ENCODE measurements at regions not wholly inside any gene's neighbourhood (a gene's known extent, or its start where the extent isn't known, plus 50 kb on each side); places are given as distances from the start of the nearest gene placed in this dataset.

DNA sequence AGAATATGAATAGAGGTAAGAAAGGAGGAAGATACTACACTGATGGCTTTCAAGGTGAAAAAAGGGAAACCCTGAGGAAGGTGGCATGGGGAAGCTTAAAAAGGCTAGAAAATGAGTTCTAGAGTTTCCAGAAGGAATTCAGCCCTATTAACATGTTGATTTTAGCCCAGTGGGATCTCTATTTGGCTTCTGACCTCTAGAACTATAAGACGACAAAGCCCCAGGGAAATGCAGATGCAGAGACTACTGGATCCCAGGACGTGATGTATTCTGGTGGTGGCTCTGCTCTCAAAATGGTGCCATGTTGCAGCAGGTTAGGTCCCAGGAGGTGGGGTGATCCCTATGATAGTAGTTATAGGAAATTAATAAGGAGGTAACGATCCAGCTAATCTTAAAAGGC lies 120.4 kb downstream of the TMA16 start:
- CTCF ChIA-PET: interaction anchor here (0.7 kb wide), 1 partner anchor 1117 kb away, joined by 3 read pairs; no protein-coding TSS in a partner anchor
- no peaks in the 10 kb centered on the region for H3K4me1 ChIP-seq (ENCODE audit: control insufficient read depth, insufficient read depth, low read length)
- H3K27ac ChIP-seq (ENCODE audit: extremely low read depth, low read depth, low read length): no peak overlapping the region
- no peaks in the 10 kb centered on the region for H3K36me3 ChIP-seq (ENCODE audit: control insufficient read depth in 2 of 2, insufficient read depth in 1 of 2, low read length in 2 of 2)
- no peaks in the 10 kb centered on the region for H3K9me3 ChIP-seq (ENCODE audit: control insufficient read depth, insufficient read depth, low read depth, low read length)
- no peak for TF ChIP-seq INSM2 (tag by site-specific recombination; IDR thresholded peaks at IDR 0.05)
- no peak for TF ChIP-seq ZNF610 (tag by site-specific recombination; IDR thresholded peaks at IDR 0.05; ENCODE audit: borderline replicate concordance)
- TF ChIP-seq ZNF677 (tag by site-specific recombination; IDR thresholded peaks at IDR 0.05): no peak
- no peak for TF ChIP-seq EGR2 (tag by site-specific recombination; IDR thresholded peaks at IDR 0.05; ENCODE audit: low read depth)
- TF ChIP-seq ZNF654 (tag by site-specific recombination; IDR thresholded peaks at IDR 0.05; ENCODE audit: low read depth): no peak
- no peak for TF ChIP-seq ZNF223 (tag by site-specific recombination; IDR thresholded peaks at IDR 0.05)
- no peak for TF ChIP-seq ZNF670 (tag by site-specific recombination; IDR thresholded peaks at IDR 0.05; ENCODE audit: low read depth)
- TF ChIP-seq ZNF555 (tag by site-specific recombination; conservative IDR thresholded peaks at IDR 0.05): no peak
- TF ChIP-seq, protein P1, sequence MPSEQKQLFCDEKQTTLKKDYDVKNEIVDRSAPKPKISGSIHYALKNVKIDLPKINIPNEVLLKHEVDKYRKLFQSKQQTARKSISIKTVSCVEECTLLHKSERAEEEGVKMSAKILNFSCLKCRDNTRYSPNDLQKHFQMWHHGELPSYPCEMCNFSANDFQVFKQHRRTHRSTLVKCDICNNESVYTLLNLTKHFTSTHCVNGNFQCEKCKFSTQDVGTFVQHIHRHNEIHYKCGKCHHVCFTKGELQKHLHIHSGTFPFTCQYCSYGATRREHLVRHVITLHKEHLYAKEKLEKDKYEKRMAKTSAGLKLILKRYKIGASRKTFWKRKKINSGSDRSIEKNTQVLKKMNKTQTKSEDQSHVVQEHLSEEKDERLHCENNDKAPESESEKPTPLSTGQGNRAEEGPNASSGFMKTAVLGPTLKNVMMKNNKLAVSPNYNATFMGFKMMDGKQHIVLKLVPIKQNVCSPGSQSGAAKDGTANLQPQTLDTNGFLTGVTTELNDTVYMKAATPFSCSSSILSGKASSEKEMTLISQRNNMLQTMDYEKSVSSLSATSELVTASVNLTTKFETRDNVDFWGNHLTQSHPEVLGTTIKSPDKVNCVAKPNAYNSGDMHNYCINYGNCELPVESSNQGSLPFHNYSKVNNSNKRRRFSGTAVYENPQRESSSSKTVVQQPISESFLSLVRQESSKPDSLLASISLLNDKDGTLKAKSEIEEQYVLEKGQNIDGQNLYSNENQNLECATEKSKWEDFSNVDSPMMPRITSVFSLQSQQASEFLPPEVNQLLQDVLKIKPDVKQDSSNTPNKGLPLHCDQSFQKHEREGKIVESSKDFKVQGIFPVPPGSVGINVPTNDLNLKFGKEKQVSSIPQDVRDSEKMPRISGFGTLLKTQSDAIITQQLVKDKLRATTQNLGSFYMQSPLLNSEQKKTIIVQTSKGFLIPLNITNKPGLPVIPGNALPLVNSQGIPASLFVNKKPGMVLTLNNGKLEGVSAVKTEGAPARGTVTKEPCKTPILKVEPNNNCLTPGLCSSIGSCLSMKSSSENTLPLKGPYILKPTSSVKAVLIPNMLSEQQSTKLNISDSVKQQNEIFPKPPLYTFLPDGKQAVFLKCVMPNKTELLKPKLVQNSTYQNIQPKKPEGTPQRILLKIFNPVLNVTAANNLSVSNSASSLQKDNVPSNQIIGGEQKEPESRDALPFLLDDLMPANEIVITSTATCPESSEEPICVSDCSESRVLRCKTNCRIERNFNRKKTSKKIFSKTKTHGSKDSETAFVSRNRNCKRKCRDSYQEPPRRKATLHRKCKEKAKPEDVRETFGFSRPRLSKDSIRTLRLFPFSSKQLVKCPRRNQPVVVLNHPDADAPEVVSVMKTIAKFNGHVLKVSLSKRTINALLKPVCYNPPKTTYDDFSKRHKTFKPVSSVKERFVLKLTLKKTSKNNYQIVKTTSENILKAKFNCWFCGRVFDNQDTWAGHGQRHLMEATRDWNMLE (tag by site-specific recombination; conservative IDR thresholded peaks at IDR 0.05; ENCODE audit: low read depth): no peak
- no peak for TF ChIP-seq ZNF324 (tag by site-specific recombination; IDR thresholded peaks at IDR 0.05)
- TF ChIP-seq ZNF785 (tag by site-specific recombination; IDR thresholded peaks at IDR 0.05): no peak
- no peak overlapping the region for H3K4me3 ChIP-seq (ENCODE audit: low read depth, low read length)
- POLR2A ChIA-PET: no interaction called here

DNA sequence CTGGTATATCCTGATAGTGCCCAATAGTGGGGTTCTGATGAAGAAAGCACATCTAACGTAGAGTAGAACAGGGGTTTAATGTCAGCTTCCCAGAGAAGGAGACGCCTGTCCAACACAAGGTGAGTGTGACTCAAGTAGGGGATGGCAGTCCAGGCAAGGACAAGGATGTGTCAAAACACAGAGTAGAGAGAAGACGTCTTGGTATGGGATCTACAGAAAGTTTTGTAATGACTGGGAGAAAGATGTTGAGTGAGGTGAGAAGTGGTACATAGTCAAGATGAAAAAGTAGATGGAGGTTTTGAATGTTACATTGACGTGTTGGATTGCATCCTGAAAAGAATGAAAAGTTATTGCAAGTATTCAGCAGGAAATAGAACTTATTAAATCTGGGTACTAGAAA lies 124.4 kb downstream of the TMA16 start:
- ChIA-PET POLR2A (no interaction called here), CTCF (no interaction called here)
- no peaks in the 10 kb centered on the region for H3K4me1 ChIP-seq (ENCODE audit: control insufficient read depth, insufficient read depth, low read length)
- no peaks in the 10 kb centered on the region for H3K36me3 ChIP-seq (ENCODE audit: control insufficient read depth in 2 of 2, insufficient read depth in 1 of 2, low read length in 2 of 2)
- no peak overlapping the region for H3K4me3 ChIP-seq (ENCODE audit: low read depth, low read length)
- no peaks in the 10 kb centered on the region for H3K9me3 ChIP-seq (ENCODE audit: control insufficient read depth, insufficient read depth, low read depth, low read length)
- no peak overlapping the region for H3K27ac ChIP-seq (ENCODE audit: extremely low read depth, low read depth, low read length)
- TF ChIP-seq ZNF394 (tag by site-specific recombination; IDR thresholded peaks at IDR 0.05; ENCODE audit: borderline replicate concordance) (no peak), ZNF302 (tag by site-specific recombination; IDR thresholded peaks at IDR 0.05; ENCODE audit: low read depth) (no peak), ZNF175 (tag by site-specific recombination; IDR thresholded peaks at IDR 0.05) (no peak), ZIC2 (tag by site-specific recombination; IDR thresholded peaks at IDR 0.05) (no peak), FEZF1 (tag by site-specific recombination; IDR thresholded peaks at IDR 0.05) (no peak), ZNF10 (tag by site-specific recombination; IDR thresholded peaks at IDR 0.05) (no peak)
- TF ChIP-seq, protein P2, sequence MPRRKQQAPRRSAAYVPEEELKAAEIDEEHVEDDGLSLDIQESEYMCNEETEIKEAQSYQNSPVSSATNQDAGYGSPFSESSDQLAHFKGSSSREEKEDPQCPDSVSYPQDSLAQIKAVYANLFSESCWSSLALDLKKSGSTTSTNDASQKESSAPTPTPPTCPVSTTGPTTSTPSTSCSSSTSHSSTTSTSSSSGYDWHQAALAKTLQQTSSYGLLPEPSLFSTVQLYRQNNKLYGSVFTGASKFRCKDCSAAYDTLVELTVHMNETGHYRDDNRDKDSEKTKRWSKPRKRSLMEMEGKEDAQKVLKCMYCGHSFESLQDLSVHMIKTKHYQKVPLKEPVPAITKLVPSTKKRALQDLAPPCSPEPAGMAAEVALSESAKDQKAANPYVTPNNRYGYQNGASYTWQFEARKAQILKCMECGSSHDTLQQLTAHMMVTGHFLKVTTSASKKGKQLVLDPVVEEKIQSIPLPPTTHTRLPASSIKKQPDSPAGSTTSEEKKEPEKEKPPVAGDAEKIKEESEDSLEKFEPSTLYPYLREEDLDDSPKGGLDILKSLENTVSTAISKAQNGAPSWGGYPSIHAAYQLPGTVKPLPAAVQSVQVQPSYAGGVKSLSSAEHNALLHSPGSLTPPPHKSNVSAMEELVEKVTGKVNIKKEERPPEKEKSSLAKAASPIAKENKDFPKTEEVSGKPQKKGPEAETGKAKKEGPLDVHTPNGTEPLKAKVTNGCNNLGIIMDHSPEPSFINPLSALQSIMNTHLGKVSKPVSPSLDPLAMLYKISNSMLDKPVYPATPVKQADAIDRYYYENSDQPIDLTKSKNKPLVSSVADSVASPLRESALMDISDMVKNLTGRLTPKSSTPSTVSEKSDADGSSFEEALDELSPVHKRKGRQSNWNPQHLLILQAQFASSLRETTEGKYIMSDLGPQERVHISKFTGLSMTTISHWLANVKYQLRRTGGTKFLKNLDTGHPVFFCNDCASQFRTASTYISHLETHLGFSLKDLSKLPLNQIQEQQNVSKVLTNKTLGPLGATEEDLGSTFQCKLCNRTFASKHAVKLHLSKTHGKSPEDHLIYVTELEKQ (tag by site-specific recombination; IDR thresholded peaks at IDR 0.05; ENCODE audit: borderline replicate concordance): no peak
